Spleen (tissue), 7 donors: ENCODE measurements at regions not wholly inside any gene's neighbourhood (a gene's known extent, or its start where the extent isn't known, plus 50 kb on each side); places are given as distances from the start of the nearest gene placed in this dataset.

Source experiments
- POLR2AphosphoS5 ChIP-seq, 3 donors: sonication (generic); formaldehyde crosslinking; IDR thresholded peaks; one replicate each; pipeline ENCODE4 v1.5.1; 2017; ENCODE audit warnings: antibody characterized with exemption in 3 of 3
- TF ChIP-seq, protein P1 (sequence below), 11 experiments: fragments of 200-600 bp in 7 of 11; fragments of 450-650 bp in 4 of 11; sonication (generic) in 4 of 11; IDR thresholded peaks in 8 of 11; conservative IDR thresholded peaks in 3 of 11; 1 replicate in 7 of 11; 2 replicates in 4 of 11; pipeline versions ENCODE4 v1.4.0 to v1.8.0; 2016 to 2021; ENCODE audit warnings: antibody characterized with exemption in 11 of 11, inconsistent platforms in 4 of 11, mild to moderate bottlenecking in 1 of 11
- donor health status: DM: no; HTN: no; CAD: no; lungs with moderate emphysema.
- donor health status: DM: no; HTN: no; CAD: no.
- donor health status: DM: no; HTN: no; CAD: no.

DNA sequence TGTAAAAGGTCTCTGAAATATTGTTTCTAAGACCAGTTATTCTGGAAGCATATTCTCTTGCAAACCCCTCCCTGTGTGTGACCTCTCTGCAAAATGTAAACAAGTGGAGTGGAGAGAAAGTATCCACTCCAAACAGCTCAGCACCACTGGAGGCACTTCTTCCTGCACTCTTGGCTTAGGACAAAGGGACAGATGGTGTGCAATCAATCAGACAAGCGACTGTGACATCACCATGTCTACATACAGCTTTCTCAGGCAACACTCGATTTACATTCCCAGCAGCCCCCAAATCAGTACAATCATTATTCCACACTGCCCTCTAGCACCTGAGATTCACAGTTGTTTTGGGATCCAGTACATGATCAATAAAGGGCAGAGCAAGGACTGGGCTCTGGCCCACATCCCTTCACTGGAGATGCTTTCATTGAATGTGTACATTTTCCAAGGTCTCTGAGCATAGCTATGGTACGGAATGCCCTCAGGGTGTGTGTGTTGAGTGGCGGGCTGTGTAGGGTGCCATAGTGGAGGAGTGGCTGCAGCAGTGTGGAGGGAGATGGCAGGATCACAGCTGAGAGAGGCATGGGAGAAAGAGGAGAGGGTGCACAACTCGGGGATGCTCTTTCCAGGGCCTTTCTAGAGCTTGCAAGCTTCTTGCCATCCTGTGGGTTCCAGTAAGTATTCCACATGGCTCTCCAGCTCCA, 311.8 kb upstream of the ST6GAL2 start:
- TF ChIP-seq, protein P1, sequence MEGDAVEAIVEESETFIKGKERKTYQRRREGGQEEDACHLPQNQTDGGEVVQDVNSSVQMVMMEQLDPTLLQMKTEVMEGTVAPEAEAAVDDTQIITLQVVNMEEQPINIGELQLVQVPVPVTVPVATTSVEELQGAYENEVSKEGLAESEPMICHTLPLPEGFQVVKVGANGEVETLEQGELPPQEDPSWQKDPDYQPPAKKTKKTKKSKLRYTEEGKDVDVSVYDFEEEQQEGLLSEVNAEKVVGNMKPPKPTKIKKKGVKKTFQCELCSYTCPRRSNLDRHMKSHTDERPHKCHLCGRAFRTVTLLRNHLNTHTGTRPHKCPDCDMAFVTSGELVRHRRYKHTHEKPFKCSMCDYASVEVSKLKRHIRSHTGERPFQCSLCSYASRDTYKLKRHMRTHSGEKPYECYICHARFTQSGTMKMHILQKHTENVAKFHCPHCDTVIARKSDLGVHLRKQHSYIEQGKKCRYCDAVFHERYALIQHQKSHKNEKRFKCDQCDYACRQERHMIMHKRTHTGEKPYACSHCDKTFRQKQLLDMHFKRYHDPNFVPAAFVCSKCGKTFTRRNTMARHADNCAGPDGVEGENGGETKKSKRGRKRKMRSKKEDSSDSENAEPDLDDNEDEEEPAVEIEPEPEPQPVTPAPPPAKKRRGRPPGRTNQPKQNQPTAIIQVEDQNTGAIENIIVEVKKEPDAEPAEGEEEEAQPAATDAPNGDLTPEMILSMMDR (IDR thresholded peaks at IDR 0.05 in 8 of 11, conservative IDR thresholded peaks at IDR 0.05 in 3 of 11), result no peak
- no peak for TF ChIP-seq POLR2AphosphoS5 (IDR thresholded peaks at IDR 0.05)
